ENCODE measurements at regions not wholly inside any gene's neighbourhood (a gene's known extent, or its start where the extent isn't known, plus 50 kb on each side); places are given as distances from the start of the nearest gene placed in this dataset.

DNA sequence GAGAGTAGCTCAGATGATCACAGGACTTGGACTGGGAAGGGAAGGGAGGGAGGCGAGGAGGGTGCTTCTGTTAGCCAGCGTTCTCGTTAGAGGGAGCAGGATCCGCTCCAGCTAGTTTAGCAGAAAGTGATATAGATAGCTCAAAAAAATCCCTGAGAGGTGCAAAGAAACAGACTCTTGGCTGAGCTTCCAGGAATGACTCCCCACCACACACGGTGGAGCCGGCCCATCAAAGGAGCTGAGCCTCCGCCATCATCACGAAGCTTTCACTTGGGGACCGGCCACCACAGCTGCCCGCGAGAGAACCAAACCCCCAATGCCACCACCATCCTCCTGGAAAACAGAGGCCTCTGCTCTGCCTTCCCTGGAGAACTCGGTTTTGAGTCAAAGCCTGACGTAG, 124.6 kb upstream of the BCL2L14 start:
- Histone ChIP-seq H3K9ac (ENCODE audit: insufficient read depth, low read length) (no peak overlapping the region), H3K4me1 (ENCODE audit: control insufficient read depth, extremely low read depth, insufficient read depth, low read length) (no peaks in the 10 kb centered on the region), H3K4me2 (ENCODE audit: extremely low read depth, insufficient read depth, low read length) (no peak overlapping the region), H3K36me3 (ENCODE audit: control insufficient read depth, insufficient read depth, low read length) (no peaks in the 10 kb centered on the region), H3K27ac (ENCODE audit: insufficient read depth, low read length) (no peak overlapping the region), H3K27me3 (ENCODE audit: control insufficient read depth, insufficient read depth, low read length) (peaks cover 11% of the 10 kb centered on the region), H2AFZ (ENCODE audit: low read length) (no peak overlapping the region), H3K79me2 (ENCODE audit: control insufficient read depth, insufficient read depth, low read length) (no peaks in the 10 kb centered on the region), H3K9me3 (ENCODE audit: control insufficient read depth, insufficient read depth, low read depth, low read length) (no peaks in the 10 kb centered on the region), H3K4me3 (replicated peaks in 1 of 4; ENCODE audit: control extremely low read depth in 1 of 4, insufficient read depth in 1 of 4, low read depth in 3 of 4, low read length in 4 of 4) (no peak overlapping the region), H4K20me1 (ENCODE audit: control insufficient read depth, extremely low read depth, insufficient read depth, low read length) (no peaks in the 10 kb centered on the region)
- no peak for DNase-seq (ENCODE audit: low read depth in 2 of 2)
- TF ChIP-seq, protein P1, sequence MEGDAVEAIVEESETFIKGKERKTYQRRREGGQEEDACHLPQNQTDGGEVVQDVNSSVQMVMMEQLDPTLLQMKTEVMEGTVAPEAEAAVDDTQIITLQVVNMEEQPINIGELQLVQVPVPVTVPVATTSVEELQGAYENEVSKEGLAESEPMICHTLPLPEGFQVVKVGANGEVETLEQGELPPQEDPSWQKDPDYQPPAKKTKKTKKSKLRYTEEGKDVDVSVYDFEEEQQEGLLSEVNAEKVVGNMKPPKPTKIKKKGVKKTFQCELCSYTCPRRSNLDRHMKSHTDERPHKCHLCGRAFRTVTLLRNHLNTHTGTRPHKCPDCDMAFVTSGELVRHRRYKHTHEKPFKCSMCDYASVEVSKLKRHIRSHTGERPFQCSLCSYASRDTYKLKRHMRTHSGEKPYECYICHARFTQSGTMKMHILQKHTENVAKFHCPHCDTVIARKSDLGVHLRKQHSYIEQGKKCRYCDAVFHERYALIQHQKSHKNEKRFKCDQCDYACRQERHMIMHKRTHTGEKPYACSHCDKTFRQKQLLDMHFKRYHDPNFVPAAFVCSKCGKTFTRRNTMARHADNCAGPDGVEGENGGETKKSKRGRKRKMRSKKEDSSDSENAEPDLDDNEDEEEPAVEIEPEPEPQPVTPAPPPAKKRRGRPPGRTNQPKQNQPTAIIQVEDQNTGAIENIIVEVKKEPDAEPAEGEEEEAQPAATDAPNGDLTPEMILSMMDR (conservative IDR thresholded peaks at IDR 0.05 in 1 of 2, IDR thresholded peaks at IDR 0.05 in 1 of 2; ENCODE audit: low read depth in 1 of 2, low read length in 2 of 2) = no peak
- no peak for TF ChIP-seq EZH2 (IDR thresholded peaks at IDR 0.05; ENCODE audit: low read length, missing control alignments)

DNA sequence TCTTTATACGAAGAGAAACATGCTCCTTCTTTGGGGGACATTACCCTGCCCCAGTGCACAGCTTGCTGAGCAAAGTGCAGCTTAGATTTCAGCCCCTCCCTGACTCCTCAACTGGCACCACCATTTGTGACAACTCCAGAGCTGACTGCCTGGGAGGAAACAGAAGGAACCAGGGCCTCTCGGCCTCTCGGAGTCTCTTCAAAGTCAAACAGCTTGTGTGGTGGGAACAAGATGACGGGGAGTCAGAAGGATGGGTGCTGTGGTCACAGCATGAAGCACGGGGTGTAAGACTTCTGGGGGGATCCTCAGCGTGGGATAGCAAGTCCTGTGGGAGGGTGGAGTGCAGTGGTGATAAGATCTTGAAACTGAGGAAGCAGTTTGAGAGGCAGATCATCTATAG, 123.5 kb upstream of the BCL2L14 start:
- Histone ChIP-seq H3K9ac (ENCODE audit: insufficient read depth, low read length) (no peak overlapping the region), H4K20me1 (ENCODE audit: control insufficient read depth, extremely low read depth, insufficient read depth, low read length) (no peaks in the 10 kb centered on the region), H2AFZ (ENCODE audit: low read length) (no peak overlapping the region), H3K36me3 (ENCODE audit: control insufficient read depth, insufficient read depth, low read length) (no peaks in the 10 kb centered on the region), H3K4me2 (ENCODE audit: extremely low read depth, insufficient read depth, low read length) (no peak overlapping the region), H3K27ac (ENCODE audit: insufficient read depth, low read length) (no peak overlapping the region), H3K4me3 (replicated peaks in 1 of 4; ENCODE audit: control extremely low read depth in 1 of 4, insufficient read depth in 1 of 4, low read depth in 3 of 4, low read length in 4 of 4) (no peak overlapping the region), H3K79me2 (ENCODE audit: control insufficient read depth, insufficient read depth, low read length) (no peaks in the 10 kb centered on the region), H3K9me3 (ENCODE audit: control insufficient read depth, insufficient read depth, low read depth, low read length) (no peaks in the 10 kb centered on the region), H3K27me3 (ENCODE audit: control insufficient read depth, insufficient read depth, low read length) (peaks cover 11% of the 10 kb centered on the region), H3K4me1 (ENCODE audit: control insufficient read depth, extremely low read depth, insufficient read depth, low read length) (no peaks in the 10 kb centered on the region)
- DNase-seq (ENCODE audit: low read depth in 2 of 2) = no peak
- TF ChIP-seq EZH2 (IDR thresholded peaks at IDR 0.05; ENCODE audit: low read length, missing control alignments) = no peak
- TF ChIP-seq, protein P1 (conservative IDR thresholded peaks at IDR 0.05 in 1 of 2, IDR thresholded peaks at IDR 0.05 in 1 of 2; ENCODE audit: low read depth in 1 of 2, low read length in 2 of 2) = no peak

DNA sequence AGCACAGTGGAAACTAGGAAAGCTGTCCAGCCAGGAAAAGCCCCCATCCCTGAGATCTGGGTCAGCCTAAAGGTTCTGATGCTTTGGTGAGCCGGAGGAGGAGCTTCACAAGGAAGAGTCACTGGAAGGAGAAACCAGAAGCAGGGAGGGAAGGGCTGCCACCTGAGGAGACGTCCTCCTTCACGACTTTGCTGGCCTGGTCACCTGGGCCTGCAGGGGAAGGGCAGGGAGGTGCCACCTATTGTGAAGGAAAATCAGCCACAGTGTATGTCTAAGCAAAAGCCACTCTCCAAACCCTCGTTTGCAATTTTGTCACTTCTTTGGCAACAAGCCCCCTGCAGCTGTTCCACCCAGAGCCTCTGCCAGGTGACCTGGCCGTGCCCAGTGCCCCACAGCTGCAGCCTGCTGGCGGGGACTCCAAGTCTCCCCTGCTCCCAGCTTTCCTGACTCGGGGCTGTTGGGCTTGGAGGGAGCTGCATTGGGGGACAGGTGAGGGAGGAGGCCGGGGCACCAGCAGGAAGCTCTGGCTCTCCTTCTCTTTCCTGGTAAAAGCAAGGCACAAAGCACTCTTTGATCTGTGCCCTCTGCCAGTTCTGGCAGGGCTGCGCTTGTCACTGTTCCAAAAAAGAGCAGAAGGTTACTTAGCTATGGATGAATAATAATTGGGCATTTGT, 120.9 kb upstream of the BCL2L14 start:
- Histone ChIP-seq H3K9ac (ENCODE audit: insufficient read depth, low read length) (no peak overlapping the region), H3K36me3 (ENCODE audit: control insufficient read depth, insufficient read depth, low read length) (no peaks in the 10 kb centered on the region), H3K4me2 (ENCODE audit: extremely low read depth, insufficient read depth, low read length) (no peak overlapping the region), H3K79me2 (ENCODE audit: control insufficient read depth, insufficient read depth, low read length) (no peaks in the 10 kb centered on the region), H3K9me3 (ENCODE audit: control insufficient read depth, insufficient read depth, low read depth, low read length) (no peaks in the 10 kb centered on the region), H3K4me1 (ENCODE audit: control insufficient read depth, extremely low read depth, insufficient read depth, low read length) (no peaks in the 10 kb centered on the region), H2AFZ (ENCODE audit: low read length) (no peak overlapping the region), H4K20me1 (ENCODE audit: control insufficient read depth, extremely low read depth, insufficient read depth, low read length) (no peaks in the 10 kb centered on the region), H3K27me3 (ENCODE audit: control insufficient read depth, insufficient read depth, low read length) (peaks cover 14% of the 10 kb centered on the region), H3K27ac (ENCODE audit: insufficient read depth, low read length) (no peak overlapping the region), H3K4me3 (replicated peaks in 1 of 4; ENCODE audit: control extremely low read depth in 1 of 4, insufficient read depth in 1 of 4, low read depth in 3 of 4, low read length in 4 of 4) (no peak overlapping the region)
- TF ChIP-seq, protein P1 (conservative IDR thresholded peaks at IDR 0.05 in 1 of 2, IDR thresholded peaks at IDR 0.05 in 1 of 2; ENCODE audit: low read depth in 1 of 2, low read length in 2 of 2) = no peak
- DNase-seq (ENCODE audit: low read depth in 2 of 2) = no peak
